Aorta (tissue), 5 donors: ENCODE measurements at regions not wholly inside any gene's neighbourhood (a gene's known extent, or its start where the extent isn't known, plus 50 kb on each side); places are given as distances from the start of the nearest gene placed in this dataset.
"Not testable (repeated sequence)": the region's sequence is repeated elsewhere in the genome, so short reads cannot be mapped to it uniquely, and the experiment has no call there.

ENCODE experiments used
- ATAC-seq: fragments of 200-7000 bp; cut with Tn5 transposase; one replicate; pipeline ENCODE4 v1.9.1; 2022; ENCODE audit warnings: moderate library complexity; ENCODE audit not compliant: low FRiP score
- DNase-seq, 2 donors: peaks; one replicate each; pipeline ENCODE4 v3.0.0-alpha.2; 2020
- H3K27ac ChIP-seq, 2 donors: one replicate each; pipeline ENCODE4 v1.5.1; 2013; ENCODE audit warnings: low read length in 2 of 2, mild to moderate bottlenecking in 2 of 2, moderate library complexity in 2 of 2, control low read depth in 1 of 2, inconsistent platforms in 1 of 2, low read depth in 1 of 2
- H3K27me3 ChIP-seq, 2 donors: one replicate each; pipeline ENCODE4 v1.6.1; 2013; ENCODE audit warnings: control low read depth in 1 of 2, low read length in 1 of 2, mild to moderate bottlenecking in 1 of 2, moderate library complexity in 1 of 2; ENCODE audit not compliant: insufficient read depth in 2 of 2, control insufficient read depth in 1 of 2
- H3K36me3 ChIP-seq, 2 donors: one replicate each; pipeline ENCODE4 v1.6.1; 2013; ENCODE audit warnings: control low read depth in 1 of 2, low read length in 1 of 2, mild to moderate bottlenecking in 1 of 2; ENCODE audit not compliant: insufficient read depth in 2 of 2, control insufficient read depth in 1 of 2
- H3K4me1 ChIP-seq, 2 donors: one replicate each; pipeline ENCODE4 v1.6.1; 2013; ENCODE audit warnings: low read length in 2 of 2, control low read depth in 1 of 2, mild to moderate bottlenecking in 1 of 2, moderate library complexity in 1 of 2; ENCODE audit not compliant: insufficient read depth in 2 of 2, control insufficient read depth in 1 of 2
- H3K4me3 ChIP-seq, 2 donors: one replicate each; pipeline ENCODE4 v1.5.1; 2013; ENCODE audit warnings: low read length in 2 of 2, control low read depth in 1 of 2, mild to moderate bottlenecking in 1 of 2
- H3K9me3 ChIP-seq: one replicate; pipeline ENCODE4 v1.6.1; 2013; ENCODE audit warnings: mild to moderate bottlenecking, low read length; ENCODE audit not compliant: control insufficient read depth
- WGBS, 2 donors: extraction: QIAGEN DNeasy Blood & Tissue Kit; methylation state at CpG; one replicate each; pipeline ENCODE4 v1.1.7; 2013; 5-methylcytosine and 5-hydroxymethylcytosine counted together
- intact Hi-C, 2 donors: fragments of 100-400 bp; cut with DNase I; formaldehyde crosslinking; loops; one replicate each; pipeline versions ENCODE4 v1.14.2 to v1.15.0; 2022
- donor health status: healthy with polysubstance abuse.
- donor health status: Bipolar disorder and iron deficiency.
- donor health status: DM: no; HTN: no; CAD: no.
- donor health status: DM: no; HTN: no; CAD: no.
- donor health status: DM: yes; HTN: yes; CAD: no.

- H3K4me3 ChIP-seq, H3K36me3 ChIP-seq, H3K9me3 ChIP-seq, H3K27ac ChIP-seq, H3K4me1 ChIP-seq, DNase-seq, ATAC-seq, intact Hi-C loops, H3K27me3 ChIP-seq: not testable (repeated sequence)
- 100% methylated on average over 1 to 2 of the region's 5 CpGs for WGBS, 2 donors
Measured at GRCh38 chr12:9395220-9395619, 187.0 kb upstream of the PZP start.

- H3K4me3 ChIP-seq, result no peak overlapping the region
- intact Hi-C loops, result no loop called here
- WGBS, 2 donors, result 97 to 100% methylated on average over 1 of the region's 1 CpG
- H3K36me3 ChIP-seq, result no peaks in the 10 kb centered on the region
- no peaks in the 10 kb centered on the region for H3K27me3 ChIP-seq
- H3K27ac ChIP-seq, result no peak overlapping the region
- no peaks in the 10 kb centered on the region for H3K9me3 ChIP-seq
- no peaks in the 10 kb centered on the region for H3K4me1 ChIP-seq
- DNase-seq (no peak), ATAC-seq (no peak)
Measured at GRCh38 chr12:9392842-9393241, 184.6 kb upstream of the PZP start.

GRCh38 chr12:9391815-9392214 lies 183.6 kb upstream of the PZP start:
- H3K36me3 ChIP-seq, result no peaks in the 10 kb centered on the region
- no peak for DNase-seq
- H3K4me3 ChIP-seq, result no peak overlapping the region
- no peak for ATAC-seq
- intact Hi-C loops, result no loop called here
- H3K27me3 ChIP-seq, result no peaks in the 10 kb centered on the region
- no peaks in the 10 kb centered on the region for H3K4me1 ChIP-seq
- no peaks in the 10 kb centered on the region for H3K9me3 ChIP-seq
- WGBS, 2 donors, result 67 to 72% methylated on average over 2 of the region's 2 CpGs
- no peak overlapping the region for H3K27ac ChIP-seq

GRCh38 chr12:9390761-9391160 lies 182.6 kb upstream of the PZP start:
- intact Hi-C loops, result no loop called here
- WGBS, 2 donors, result 55 to 57% methylated on average over 3 of the region's 3 CpGs

GRCh38 chr12:9389796-9390195 lies 181.6 kb upstream of the PZP start:
- H3K4me1 ChIP-seq, result no peaks in the 10 kb centered on the region
- no peaks in the 10 kb centered on the region for H3K36me3 ChIP-seq
- no peaks in the 10 kb centered on the region for H3K27me3 ChIP-seq
- no peak overlapping the region for H3K27ac ChIP-seq
- H3K4me3 ChIP-seq, result no peak overlapping the region
- ATAC-seq (no peak), DNase-seq (no peak)
- 54 to 55% methylated on average over 10 of the region's 10 CpGs for WGBS, 2 donors
- no peaks in the 10 kb centered on the region for H3K9me3 ChIP-seq
- intact Hi-C loops, result no loop called here

More at GRCh38 chr12:9390761-9391160, 182.6 kb upstream of the PZP start:
- Histone ChIP-seq H3K9me3 (no peaks in the 10 kb centered on the region), H3K4me1 (no peaks in the 10 kb centered on the region), H3K27ac (no peak overlapping the region), H3K4me3 (no peak overlapping the region), H3K36me3 (no peaks in the 10 kb centered on the region), H3K27me3 (no peaks in the 10 kb centered on the region)
- DNase-seq (no peak), ATAC-seq (no peak)

GRCh38 chr12:9388379-9388778 lies 180.2 kb upstream of the PZP start:
- intact Hi-C loops, result no loop called here

GRCh38 chr12:9387450-9387849 lies 179.3 kb upstream of the PZP start:
- WGBS, 2 donors, result 74% methylated on average over 2 of the region's 2 CpGs
- intact Hi-C loops, result no loop called here
- H3K9me3 ChIP-seq, result no peaks in the 10 kb centered on the region
- H3K27me3 ChIP-seq, result no peaks in the 10 kb centered on the region
- no peak overlapping the region for H3K4me3 ChIP-seq
- H3K4me1 ChIP-seq, result no peaks in the 10 kb centered on the region
- H3K36me3 ChIP-seq, result no peaks in the 10 kb centered on the region
- no peak overlapping the region for H3K27ac ChIP-seq
- DNase-seq, result no peak
- no peak for ATAC-seq

More at GRCh38 chr12:9388379-9388778, 180.2 kb upstream of the PZP start:
- ATAC-seq (no peak), DNase-seq (no peak)
- 76 to 81% methylated on average over 8 of the region's 8 CpGs for WGBS, 2 donors
- Histone ChIP-seq H3K27me3 (no peaks in the 10 kb centered on the region), H3K27ac (no peak overlapping the region), H3K9me3 (no peaks in the 10 kb centered on the region), H3K4me1 (no peaks in the 10 kb centered on the region), H3K36me3 (no peaks in the 10 kb centered on the region), H3K4me3 (no peak overlapping the region)

GRCh38 chr12:9383585-9383984 lies 175.4 kb upstream of the PZP start:
- intact Hi-C loops, result no loop called here
- no peaks in the 10 kb centered on the region for H3K36me3 ChIP-seq
- 60 to 65% methylated on average over 4 of the region's 4 CpGs for WGBS, 2 donors
- H3K9me3 ChIP-seq, result no peaks in the 10 kb centered on the region
- no peak overlapping the region for H3K4me3 ChIP-seq
- no peak overlapping the region for H3K27ac ChIP-seq
- DNase-seq (no peak), ATAC-seq (no peak)
- no peaks in the 10 kb centered on the region for H3K4me1 ChIP-seq
- no peaks in the 10 kb centered on the region for H3K27me3 ChIP-seq

- ATAC-seq (no peak), DNase-seq (no peak)
- WGBS, 2 donors, result 87 to 90% methylated on average over 2 of the region's 2 CpGs
- intact Hi-C loops, result no loop called here
- no peak overlapping the region for H3K4me3 ChIP-seq
- no peaks in the 10 kb centered on the region for H3K4me1 ChIP-seq
- H3K27ac ChIP-seq, result no peak overlapping the region
- H3K27me3 ChIP-seq, result no peaks in the 10 kb centered on the region
- no peaks in the 10 kb centered on the region for H3K36me3 ChIP-seq
- H3K9me3 ChIP-seq, result no peaks in the 10 kb centered on the region
Measured at GRCh38 chr12:9381619-9382018, 173.4 kb upstream of the PZP start.
